SU-DHL-6 (cell line): ENCODE measurements at regions not wholly inside any gene's neighbourhood (a gene's known extent, or its start where the extent isn't known, plus 50 kb on each side); places are given as distances from the start of the nearest gene placed in this dataset.

Experiments
- H2AFZ ChIP-seq: fragments of 200-600 bp; sonication (generic); 2 replicates; pipeline ENCODE4 v1.6.1; 2014; ENCODE audit warnings: low read depth, mild to moderate bottlenecking, moderate library complexity, mixed read lengths, antibody characterized with exemption, low read length; ENCODE audit not compliant: severe bottlenecking
- H3F3A ChIP-seq: fragments of 200-600 bp; shearing (Covaris generic); 2 replicates; pipeline ENCODE4 v1.6.0; 2016; ENCODE audit warnings: antibody characterized with exemption, mild to moderate bottlenecking; ENCODE audit not compliant: insufficient read depth
- H3K27ac ChIP-seq: fragments of 200-600 bp; sonication (generic); 2 replicates; pipeline ENCODE4 v1.5.1; 2016; ENCODE audit warnings: low read depth, mild to moderate bottlenecking, low read length, moderate library complexity, mixed read lengths
- H3K27me3 ChIP-seq: fragments of 200-600 bp; sonication (generic), shearing (Covaris generic); 2 replicates; pipeline ENCODE4 v1.6.0; 2014; ENCODE audit warnings: mild to moderate bottlenecking, low read length
- H3K36me3 ChIP-seq: fragments of 200-600 bp; sonication (generic); 2 replicates; pipeline ENCODE4 v1.6.1; 2014; ENCODE audit warnings: mild to moderate bottlenecking, low read length, mixed read lengths
- H3K4me2 ChIP-seq: fragments of 300-600, 200-600 bp; shearing (Covaris generic), sonication (generic); 2 replicates; pipeline ENCODE4 v1.6.0; 2014; ENCODE audit warnings: low read length, low read depth, mild to moderate bottlenecking; ENCODE audit not compliant: poor library complexity, severe bottlenecking
- H3K4me3 ChIP-seq: fragments of 200-600 bp; sonication (generic); 2 replicates; pipeline ENCODE4 v1.5.1; 2014; ENCODE audit warnings: antibody characterized with exemption, low read length, mild to moderate bottlenecking, mixed read lengths; ENCODE audit not compliant: insufficient read depth, poor library complexity, severe bottlenecking
- H3K79me2 ChIP-seq: fragments of 200-600 bp; sonication (generic); 2 replicates; pipeline ENCODE4 v1.6.1; 2014; ENCODE audit warnings: mild to moderate bottlenecking, low read length, moderate library complexity; ENCODE audit not compliant: insufficient read depth
- H3K9ac ChIP-seq: fragments of 200-600 bp; sonication (generic); 2 replicates; pipeline ENCODE4 v1.7.0; 2014; ENCODE audit warnings: mild to moderate bottlenecking, low read length
- H3K9me2 ChIP-seq: fragments of 200-600 bp; sonication (generic); replicated peaks from 2 replicates; pipeline ENCODE4 v1.6.1; 2014; ENCODE audit warnings: low read length; ENCODE audit not compliant: insufficient read depth
- H3K9me3 ChIP-seq: fragments of 200-600 bp; sonication (generic); 2 replicates; pipeline ENCODE4 v1.6.1; 2014; ENCODE audit warnings: low read length, mixed read lengths; ENCODE audit not compliant: insufficient read depth
- H4K20me1 ChIP-seq: fragments of 200-600 bp; sonication (generic); 2 replicates; pipeline ENCODE4 v1.6.1; 2014; ENCODE audit warnings: low read depth, mild to moderate bottlenecking, antibody characterized with exemption, low read length, moderate library complexity, mixed read lengths
- CTCF ChIP-seq: fragments of 200-600 bp; sonication (generic); IDR thresholded peaks from one replicate; pipeline ENCODE4 v1.5.1; 2017; ENCODE audit warnings: antibody characterized with exemption, mild to moderate bottlenecking, low read length, moderate library complexity; ENCODE audit not compliant: insufficient read depth, poor library complexity, severe bottlenecking
- EZH2phosphoT487 ChIP-seq: fragments of 200-600 bp; sonication (generic), shearing (Covaris generic); conservative IDR thresholded peaks from 2 replicates; pipeline ENCODE4 v1.6.1; 2018; ENCODE audit warnings: mild to moderate bottlenecking, antibody characterized with exemption, low read length, moderate library complexity, mixed read lengths

DNA sequence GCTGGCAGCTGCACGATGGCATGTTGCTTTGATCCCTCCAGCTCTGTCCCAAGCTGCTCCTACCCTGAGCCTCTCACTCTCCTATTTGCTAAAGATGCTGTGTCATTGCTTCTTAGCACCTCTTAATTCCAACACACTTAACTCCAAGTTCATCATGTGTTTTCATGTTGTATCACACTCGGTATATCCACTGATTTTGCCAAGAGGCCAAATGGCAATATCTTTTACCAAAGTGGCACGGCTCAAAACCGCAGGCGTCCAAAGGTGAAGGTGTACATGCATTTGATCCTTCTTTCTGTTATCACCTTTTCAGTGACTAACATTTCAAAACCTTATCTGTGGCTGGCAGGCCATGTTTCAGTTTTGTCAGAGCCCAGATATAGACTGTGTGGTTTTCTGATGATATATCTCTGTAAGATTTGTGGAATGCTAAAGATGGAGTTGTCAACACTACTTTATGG, 217.0 kb downstream of the TBX18 start:
- TF ChIP-seq EZH2phosphoT487 (no peak), CTCF (no peak)
- Histone ChIP-seq H3F3A (no peaks in the 10 kb centered on the region), H3K27me3 (no peaks in the 10 kb centered on the region), H3K9me2 (no peaks in the 10 kb centered on the region), H3K79me2 (no peaks in the 10 kb centered on the region), H3K4me2 (no peak overlapping the region), H3K36me3 (no peaks in the 10 kb centered on the region), H3K9me3 (no peaks in the 10 kb centered on the region), H3K9ac (no peak overlapping the region), H3K4me3 (no peak overlapping the region), H3K27ac (no peak overlapping the region), H2AFZ (no peak overlapping the region), H4K20me1 (no peaks in the 10 kb centered on the region)

DNA sequence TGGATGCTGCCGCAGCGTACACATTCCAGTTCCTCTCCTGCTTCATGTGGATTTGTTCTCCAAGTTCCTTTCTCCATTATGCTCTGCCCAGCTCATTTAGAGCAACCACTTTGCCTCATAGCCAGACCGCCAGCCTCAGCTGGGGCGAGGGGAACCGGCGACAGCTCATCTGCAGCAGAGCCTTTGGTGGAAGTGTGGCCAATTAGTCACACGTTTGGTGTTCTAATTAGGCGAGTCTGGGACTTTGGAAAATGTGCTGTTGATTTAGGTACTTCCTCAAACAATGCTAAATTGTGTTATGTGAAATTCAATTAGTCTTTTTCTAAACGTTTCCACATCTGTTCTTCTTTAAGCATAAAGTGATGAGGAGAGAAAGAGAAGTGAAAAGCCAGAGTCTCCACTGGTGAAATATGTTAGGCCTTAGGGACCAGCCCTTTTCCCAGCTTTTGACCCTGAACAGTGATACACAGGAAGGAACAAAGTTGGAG, 217.9 kb downstream of the TBX18 start:
- Histone ChIP-seq H3K27me3 (no peaks in the 10 kb centered on the region), H3K36me3 (no peaks in the 10 kb centered on the region), H4K20me1 (no peaks in the 10 kb centered on the region), H3K79me2 (no peaks in the 10 kb centered on the region), H3K4me3 (no peak overlapping the region), H3K9me3 (no peaks in the 10 kb centered on the region), H3K4me2 (no peak overlapping the region), H3K27ac (no peak overlapping the region), H3K9ac (no peak overlapping the region), H3K9me2 (no peaks in the 10 kb centered on the region), H2AFZ (no peak overlapping the region), H3F3A (no peaks in the 10 kb centered on the region)
- TF ChIP-seq EZH2phosphoT487 (no peak), CTCF (no peak)

DNA sequence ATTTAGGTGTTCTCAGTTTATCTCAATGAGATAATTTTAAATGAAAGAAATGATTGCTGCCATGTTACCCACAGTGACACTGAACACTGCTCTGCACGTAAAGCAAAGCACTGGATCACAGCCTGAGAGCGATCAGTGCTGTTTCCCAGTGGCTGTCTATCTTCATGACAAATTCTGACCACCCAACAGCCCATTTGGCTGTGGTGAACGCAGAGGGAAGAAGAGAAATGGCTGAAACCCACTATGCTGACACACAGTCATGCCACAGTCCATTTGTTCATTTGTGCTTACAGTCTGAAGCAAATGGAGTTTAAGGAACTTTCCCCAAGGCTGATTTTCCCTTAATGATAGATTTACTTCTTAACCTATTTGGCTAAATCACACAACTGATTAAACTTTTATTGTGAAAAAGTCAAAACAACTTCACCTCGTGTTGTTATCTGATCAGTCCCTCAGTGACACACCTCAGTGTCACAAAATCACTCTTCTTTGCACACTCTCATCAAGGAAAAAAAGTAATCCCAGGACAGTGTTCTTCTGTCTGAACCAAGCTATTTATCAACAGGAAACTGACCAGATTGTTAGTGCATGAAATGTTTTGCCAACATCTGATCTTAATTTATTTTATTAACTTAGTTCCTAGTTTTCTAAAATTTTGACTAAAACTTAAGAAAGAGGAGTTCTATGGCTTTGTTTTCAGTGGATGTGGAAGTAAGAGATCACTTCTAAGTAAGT, 225.1 kb downstream of the TBX18 start:
- Histone ChIP-seq H2AFZ (no peak overlapping the region), H3K36me3 (no peaks in the 10 kb centered on the region), H3K79me2 (no peaks in the 10 kb centered on the region), H3F3A (no peaks in the 10 kb centered on the region), H3K9ac (no peak overlapping the region), H3K27ac (no peak overlapping the region), H3K9me2 (no peaks in the 10 kb centered on the region), H3K9me3 (no peaks in the 10 kb centered on the region), H3K4me2 (no peak overlapping the region), H4K20me1 (no peaks in the 10 kb centered on the region), H3K27me3 (no peaks in the 10 kb centered on the region), H3K4me3 (no peak overlapping the region)
- no peak for TF ChIP-seq CTCF
- no peak for TF ChIP-seq EZH2phosphoT487
